ENCODE measurements at regions not wholly inside any gene's neighbourhood (a gene's known extent, or its start where the extent isn't known, plus 50 kb on each side); places are given as distances from the start of the nearest gene placed in this dataset.
"Not testable (repeated sequence)": the region's sequence is repeated elsewhere in the genome, so short reads cannot be mapped to it uniquely, and the experiment has no call there.

DNA sequence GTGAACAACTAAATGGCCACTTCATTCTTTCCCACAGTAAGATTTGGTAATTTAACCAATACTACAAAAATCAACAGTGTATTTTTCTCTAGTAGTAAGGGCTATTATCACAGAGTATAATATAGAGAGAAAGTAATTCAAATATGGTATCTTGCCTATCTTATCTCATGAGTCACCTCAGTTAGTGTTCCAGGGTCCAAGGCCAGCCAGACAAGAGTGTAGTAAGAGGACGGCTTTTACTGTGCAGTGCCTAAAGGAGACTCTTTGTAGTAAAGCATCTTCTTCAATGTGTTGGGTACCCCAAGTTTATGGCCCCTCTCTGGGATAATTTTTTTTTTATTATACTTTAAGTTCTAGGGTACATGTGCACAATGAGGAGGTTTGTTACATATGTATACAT lies 607.4 kb downstream of the PKHD1 start:
- Histone ChIP-seq H3K27ac (no peak overlapping the region), H3K9me3 (ENCODE audit: low read depth, low read length) (no peaks in the 10 kb centered on the region)

DNA sequence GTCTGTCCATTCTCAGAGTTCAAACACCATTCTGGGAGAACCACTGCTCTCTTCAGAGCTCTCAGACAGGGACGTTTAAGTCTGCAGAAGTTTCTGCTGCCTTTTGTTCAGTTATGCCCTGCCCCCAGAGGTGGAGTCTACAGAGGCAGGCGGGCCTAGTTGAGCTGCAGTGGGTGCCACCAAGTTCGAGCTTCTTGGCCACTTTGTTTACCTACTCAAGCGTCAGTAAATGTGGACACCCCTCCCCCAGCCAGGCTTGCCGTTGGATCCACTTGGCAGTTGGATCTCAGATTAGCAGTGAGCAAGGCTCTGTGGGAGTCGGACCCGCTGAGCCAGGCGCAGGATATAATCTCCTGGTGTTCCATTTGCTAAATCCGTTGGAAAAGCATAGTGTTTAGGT lies 601.5 kb downstream of the PKHD1 start:
- H3K36me3 ChIP-seq (ENCODE audit: insufficient read depth, low read length); H3K9ac ChIP-seq (ENCODE audit: insufficient read length); H3K27ac ChIP-seq; DNase-seq (ENCODE audit: low read depth, low spot score); H3K4me3 ChIP-seq; H3K9me3 ChIP-seq (ENCODE audit: low read depth, low read length): not testable (repeated sequence)

More for the DNA sequence above, 607.4 kb downstream of the PKHD1 start:
- TF ChIP-seq FOXP2 (optimal IDR thresholded peaks at IDR 0.05; ENCODE audit: control extremely low read depth, extremely low read length, insufficient read depth) (no peak), POLR2AphosphoS5 (IDR thresholded peaks at IDR 0.05; ENCODE audit: borderline replicate concordance, low read depth, low read length) (no peak), EZH2 (IDR thresholded peaks at IDR 0.05) (no peak)
- Histone ChIP-seq H3K9ac (ENCODE audit: insufficient read length) (no peak overlapping the region), H3K36me3 (ENCODE audit: insufficient read depth, low read length) (no peaks in the 10 kb centered on the region), H3K4me3 (no peak overlapping the region)
- DNase-seq (ENCODE audit: low read depth, low spot score), result no peak

DNA sequence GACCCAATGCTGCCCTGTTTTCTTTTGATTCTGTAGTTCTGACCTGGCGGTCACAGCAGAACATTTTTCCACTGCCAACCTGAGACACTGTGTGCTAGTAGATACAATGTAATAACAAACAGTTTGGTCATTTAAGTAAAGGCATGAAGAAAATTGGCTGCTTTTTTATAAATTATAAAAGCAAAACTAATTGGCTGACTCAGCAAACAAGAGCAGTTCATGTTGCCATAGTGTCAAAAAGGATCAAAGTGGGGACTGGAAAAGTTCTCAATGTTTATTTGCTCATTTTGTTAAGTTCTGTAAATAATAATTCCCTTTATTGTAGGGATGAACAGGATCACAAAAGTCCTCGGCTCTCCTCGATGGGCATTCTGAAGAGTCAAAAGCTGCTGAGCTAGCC lies 599.5 kb downstream of the PKHD1 start:
- Histone ChIP-seq H3K36me3 (ENCODE audit: insufficient read depth, low read length) (no peaks in the 10 kb centered on the region), H3K9me3 (ENCODE audit: low read depth, low read length) (no peaks in the 10 kb centered on the region), H3K27ac (no peak overlapping the region), H3K9ac (ENCODE audit: insufficient read length) (no peak overlapping the region), H3K4me3 (no peak overlapping the region)
- no peak for TF ChIP-seq FOXP2 (optimal IDR thresholded peaks at IDR 0.05; ENCODE audit: control extremely low read depth, extremely low read length, insufficient read depth)
- TF ChIP-seq EZH2 (IDR thresholded peaks at IDR 0.05), result no peak
- no peak for TF ChIP-seq POLR2AphosphoS5 (IDR thresholded peaks at IDR 0.05; ENCODE audit: borderline replicate concordance, low read depth, low read length)
- no peak for DNase-seq (ENCODE audit: low read depth, low spot score)

DNA sequence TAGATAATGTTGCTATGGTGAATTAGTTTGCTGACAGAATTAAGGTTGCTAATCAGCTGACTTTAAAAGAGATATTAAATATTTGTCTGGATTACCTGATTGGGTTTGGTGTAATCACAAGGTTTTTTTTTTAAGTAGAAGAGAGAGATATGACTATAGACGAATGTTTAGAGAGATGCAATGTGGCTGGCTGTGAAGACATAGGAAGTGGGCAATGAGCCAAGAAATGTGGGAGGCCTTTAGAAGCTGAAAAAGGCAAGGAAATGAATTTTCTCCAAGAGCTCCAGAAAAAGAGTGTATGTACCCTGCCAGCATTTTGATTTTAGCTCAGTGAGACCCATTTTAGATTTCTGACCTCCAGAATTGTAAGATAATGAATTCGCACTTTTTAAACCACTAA lies 598.3 kb downstream of the PKHD1 start:
- no peak for TF ChIP-seq EZH2 (IDR thresholded peaks at IDR 0.05)
- 0 out of 2 replicates have a peak, but pooled peaks have one; percentile 23 for TF ChIP-seq POLR2AphosphoS5 (IDR thresholded peaks at IDR 0.05; ENCODE audit: borderline replicate concordance, low read depth, low read length)
- TF ChIP-seq FOXP2 (optimal IDR thresholded peaks at IDR 0.05; ENCODE audit: control extremely low read depth, extremely low read length, insufficient read depth), result no peak
- Histone ChIP-seq H3K9ac (ENCODE audit: insufficient read length) (no peak overlapping the region), H3K9me3 (ENCODE audit: low read depth, low read length) (no peaks in the 10 kb centered on the region), H3K27ac (peak overlapping the region; percentile 90), H3K4me3 (peak overlapping the region; percentile 35), H3K36me3 (ENCODE audit: insufficient read depth, low read length) (no peaks in the 10 kb centered on the region)
- peak; percentile 74 for DNase-seq (ENCODE audit: low read depth, low spot score)

DNA sequence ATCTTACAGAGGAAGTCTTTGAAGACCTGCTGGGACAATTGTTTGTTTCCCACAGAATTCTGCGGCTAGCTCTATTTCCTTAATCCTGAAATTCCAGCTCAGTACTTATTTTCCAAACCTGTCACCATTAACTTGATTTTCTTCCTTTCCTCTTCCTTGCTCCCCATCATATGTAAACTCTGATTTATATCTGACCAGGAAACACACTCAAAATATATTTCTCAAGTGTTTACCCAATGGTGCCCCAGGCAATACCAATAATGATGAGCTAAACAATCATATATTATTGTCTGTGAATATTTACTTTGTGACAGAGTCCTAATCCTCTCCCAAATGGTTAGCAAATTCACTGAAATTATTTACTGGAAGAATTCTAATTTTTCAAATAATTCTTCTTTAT lies 597.3 kb downstream of the PKHD1 start:
- Histone ChIP-seq H3K4me3 (no peak overlapping the region), H3K27ac (peak overlapping the region; percentile 90), H3K36me3 (ENCODE audit: insufficient read depth, low read length) (no peaks in the 10 kb centered on the region), H3K9ac (ENCODE audit: insufficient read length) (no peak overlapping the region), H3K9me3 (ENCODE audit: low read depth, low read length) (no peaks in the 10 kb centered on the region)
- no peak for TF ChIP-seq EZH2 (IDR thresholded peaks at IDR 0.05)
- TF ChIP-seq POLR2AphosphoS5 (IDR thresholded peaks at IDR 0.05; ENCODE audit: borderline replicate concordance, low read depth, low read length), result no peak
- no peak for TF ChIP-seq FOXP2 (optimal IDR thresholded peaks at IDR 0.05; ENCODE audit: control extremely low read depth, extremely low read length, insufficient read depth)
- DNase-seq (ENCODE audit: low read depth, low spot score), result no peak

DNA sequence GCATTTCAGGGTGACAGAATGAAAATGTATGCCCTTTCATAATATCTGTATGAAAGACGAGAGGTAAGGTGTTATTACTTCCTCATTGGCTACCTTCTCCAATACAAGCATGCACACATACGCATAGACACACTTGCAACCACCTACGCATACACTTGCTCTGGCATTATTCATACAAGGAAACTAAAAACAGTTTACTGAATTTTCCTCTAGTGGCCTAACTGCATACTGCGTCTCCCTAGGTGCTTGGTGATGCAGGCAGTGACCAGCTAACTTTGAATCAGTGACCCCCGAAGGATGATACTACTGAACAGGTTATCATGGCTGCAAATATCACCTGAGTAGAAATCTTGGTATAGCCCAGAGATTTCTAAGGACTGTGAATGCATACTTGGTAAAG lies 593.1 kb downstream of the PKHD1 start:
- Histone ChIP-seq H3K9ac (ENCODE audit: insufficient read length) (no peak overlapping the region), H3K4me3 (no peak overlapping the region), H3K9me3 (ENCODE audit: low read depth, low read length) (no peaks in the 10 kb centered on the region), H3K36me3 (ENCODE audit: insufficient read depth, low read length) (no peaks in the 10 kb centered on the region), H3K27ac (no peak overlapping the region)
- no peak for DNase-seq (ENCODE audit: low read depth, low spot score)
- TF ChIP-seq FOXP2 (optimal IDR thresholded peaks at IDR 0.05; ENCODE audit: control extremely low read depth, extremely low read length, insufficient read depth) (no peak), POLR2AphosphoS5 (IDR thresholded peaks at IDR 0.05; ENCODE audit: borderline replicate concordance, low read depth, low read length) (no peak), EZH2 (IDR thresholded peaks at IDR 0.05) (no peak)

DNA sequence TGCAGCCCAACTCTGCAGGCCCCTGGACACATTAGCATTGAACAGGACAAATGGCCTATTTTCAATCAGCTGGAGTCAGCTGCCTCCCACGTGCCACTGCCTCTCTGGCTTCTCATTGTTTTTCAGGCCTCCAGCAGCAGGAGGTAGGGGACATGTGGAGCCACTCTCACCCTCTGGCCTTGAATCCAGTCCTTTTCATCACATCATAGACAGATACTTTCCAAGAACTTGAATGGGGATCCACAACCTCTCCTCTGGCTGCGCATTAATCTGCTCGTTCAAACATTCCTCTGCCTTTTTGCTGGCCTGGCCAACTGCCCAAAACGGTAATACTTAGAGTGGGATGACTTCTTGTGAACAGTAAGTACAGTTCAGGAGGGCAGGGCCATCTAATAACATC lies 592.3 kb downstream of the PKHD1 start:
- Histone ChIP-seq H3K9me3 (ENCODE audit: low read depth, low read length) (no peaks in the 10 kb centered on the region), H3K4me3 (no peak overlapping the region), H3K36me3 (ENCODE audit: insufficient read depth, low read length) (no peaks in the 10 kb centered on the region), H3K27ac (no peak overlapping the region), H3K9ac (ENCODE audit: insufficient read length) (no peak overlapping the region)
- DNase-seq (ENCODE audit: low read depth, low spot score), result no peak
- TF ChIP-seq FOXP2 (optimal IDR thresholded peaks at IDR 0.05; ENCODE audit: control extremely low read depth, extremely low read length, insufficient read depth), result no peak
- no peak for TF ChIP-seq EZH2 (IDR thresholded peaks at IDR 0.05)
- TF ChIP-seq POLR2AphosphoS5 (IDR thresholded peaks at IDR 0.05; ENCODE audit: borderline replicate concordance, low read depth, low read length), result no peak

DNA sequence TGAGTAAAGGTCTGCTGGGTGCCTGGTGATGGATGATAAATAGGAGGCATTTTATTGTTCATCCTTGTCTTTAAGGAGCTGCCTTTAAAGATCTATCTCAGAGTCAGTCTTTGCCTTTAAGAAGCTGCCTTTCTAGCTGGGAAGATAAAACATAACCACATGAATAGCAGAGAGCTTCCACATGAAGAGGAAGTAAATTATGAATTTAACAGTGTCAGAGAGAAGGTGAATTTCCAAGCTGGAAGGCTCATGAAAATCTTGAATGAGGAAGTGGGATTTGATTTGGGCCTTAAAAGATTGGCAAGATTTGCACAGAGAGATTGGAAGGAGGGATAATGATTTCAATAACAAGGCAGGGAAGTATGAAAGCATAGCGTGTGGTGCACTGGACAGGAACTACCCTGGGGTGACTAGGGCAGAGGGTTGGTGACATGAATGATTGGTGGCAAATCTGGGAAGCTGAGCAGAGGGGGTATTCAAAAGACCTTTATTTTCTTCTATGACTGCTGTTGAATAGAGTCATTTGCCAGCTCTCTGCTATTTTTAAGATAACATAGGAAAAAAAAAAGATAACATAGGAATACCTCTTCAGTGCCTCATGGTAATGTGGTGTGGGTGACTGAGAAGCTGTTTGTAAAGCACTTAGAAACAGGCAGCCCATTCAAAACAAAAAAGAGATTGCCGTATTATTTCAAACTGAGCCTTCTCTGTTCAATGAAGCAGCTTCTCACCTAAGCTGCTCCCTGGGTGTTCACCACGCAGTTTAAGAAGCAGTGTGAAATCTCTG lies 591.6 kb downstream of the PKHD1 start:
- Histone ChIP-seq H3K4me3 (no peak overlapping the region), H3K9ac (ENCODE audit: insufficient read length) (no peak overlapping the region), H3K27ac (peak overlapping the region; percentile 69; the same call in 1 of the 2 replicates), H3K9me3 (ENCODE audit: low read depth, low read length) (no peaks in the 10 kb centered on the region), H3K36me3 (ENCODE audit: insufficient read depth, low read length) (no peaks in the 10 kb centered on the region)
- no peak for DNase-seq (ENCODE audit: low read depth, low spot score)
- TF ChIP-seq POLR2AphosphoS5 (IDR thresholded peaks at IDR 0.05; ENCODE audit: borderline replicate concordance, low read depth, low read length) (no peak), EZH2 (IDR thresholded peaks at IDR 0.05) (no peak), FOXP2 (optimal IDR thresholded peaks at IDR 0.05; ENCODE audit: control extremely low read depth, extremely low read length, insufficient read depth) (no peak)

DNA sequence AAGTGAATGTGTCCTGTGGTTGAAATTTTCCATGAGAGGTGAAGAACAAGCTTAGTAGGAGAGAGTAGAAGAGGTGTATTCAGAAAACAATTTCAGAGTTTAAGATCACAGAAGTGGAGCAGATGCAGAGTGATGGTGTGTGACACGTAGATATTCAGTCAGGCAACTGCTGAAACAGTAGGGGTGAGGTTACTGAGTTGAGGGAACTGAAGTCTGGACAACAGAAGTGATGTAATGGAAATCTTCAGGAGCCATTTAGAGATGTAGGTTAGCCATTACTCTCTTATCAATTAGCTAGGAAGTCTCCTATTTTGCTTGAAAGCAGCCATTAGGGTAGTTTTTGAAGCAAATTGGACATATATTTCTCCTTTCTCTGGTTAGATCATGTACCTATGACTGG lies 584.4 kb downstream of the PKHD1 start:
- H3K9ac ChIP-seq (ENCODE audit: insufficient read length), result no peak overlapping the region
- H3K36me3 ChIP-seq (ENCODE audit: insufficient read depth, low read length), result no peaks in the 10 kb centered on the region
- DNase-seq (ENCODE audit: low read depth, low spot score), result no peak
- peaks cover 12% of the 10 kb centered on the region; the same call in 1 of the 2 replicates for H3K9me3 ChIP-seq (ENCODE audit: low read depth, low read length)
- no peak overlapping the region for H3K4me3 ChIP-seq
- no peak overlapping the region for H3K27ac ChIP-seq
- no peak for TF ChIP-seq POLR2AphosphoS5 (IDR thresholded peaks at IDR 0.05; ENCODE audit: borderline replicate concordance, low read depth, low read length)
- no peak for TF ChIP-seq EZH2 (IDR thresholded peaks at IDR 0.05)
- TF ChIP-seq FOXP2 (optimal IDR thresholded peaks at IDR 0.05; ENCODE audit: control extremely low read depth, extremely low read length, insufficient read depth), result no peak
